ENCODE measurements at regions not wholly inside any gene's neighbourhood (a gene's known extent, or its start where the extent isn't known, plus 50 kb on each side); places are given as distances from the start of the nearest gene placed in this dataset.

GRCh38 chr1:175863299-175864050, 120.1 kb upstream of the TNR start:
- H3K4me3 ChIP-seq: no peak overlapping the region
- H3K27me3 ChIP-seq: no peaks in the 10 kb centered on the region
- intact Hi-C loops (cut with DNase I): no loop called here
- no peak for DNase-seq
- H3K9me3 ChIP-seq: no peaks in the 10 kb centered on the region
- H3K36me3 ChIP-seq: no peaks in the 10 kb centered on the region
- H3K9ac ChIP-seq (ENCODE audit: low read depth in 2 of 2, low read length in 2 of 2): no peak overlapping the region
- no peak overlapping the region for H3K27ac ChIP-seq
- peaks cover 6% of the 10 kb centered on the region for H3K4me1 ChIP-seq
- TF ChIP-seq CTCF (IDR thresholded peaks at IDR 0.05): no peak

- Histone ChIP-seq H3K9ac (ENCODE audit: low read depth in 2 of 2, low read length in 2 of 2) (no peak overlapping the region), H3K4me1 (peaks cover 6% of the 10 kb centered on the region), H3K27ac (no peak overlapping the region), H3K9me3 (no peaks in the 10 kb centered on the region), H3K27me3 (no peaks in the 10 kb centered on the region), H3K36me3 (no peaks in the 10 kb centered on the region), H3K4me3 (no peak overlapping the region)
- no peak for TF ChIP-seq CTCF (IDR thresholded peaks at IDR 0.05)
- intact Hi-C loops (cut with DNase I): no loop called here
- DNase-seq: peak; percentile 57
Measured at GRCh38 chr1:175862408-175862807, 119.0 kb upstream of the TNR start.

GRCh38 chr1:175861626-175862367, 118.4 kb upstream of the TNR start:
- H3K9me3 ChIP-seq: no peaks in the 10 kb centered on the region
- peaks cover 6% of the 10 kb centered on the region for H3K4me1 ChIP-seq
- TF ChIP-seq CTCF (IDR thresholded peaks at IDR 0.05): no peak
- DNase-seq: peak; percentile 57
- no peak overlapping the region for H3K9ac ChIP-seq (ENCODE audit: low read depth in 2 of 2, low read length in 2 of 2)
- no peaks in the 10 kb centered on the region for H3K36me3 ChIP-seq
- intact Hi-C loops (cut with DNase I): no loop called here
- no peaks in the 10 kb centered on the region for H3K27me3 ChIP-seq
- no peak overlapping the region for H3K4me3 ChIP-seq
- no peak overlapping the region for H3K27ac ChIP-seq

GRCh38 chr1:175857756-175858155, 114.4 kb upstream of the TNR start:
- Histone ChIP-seq H3K9me3 (no peaks in the 10 kb centered on the region), H3K9ac (ENCODE audit: low read depth in 2 of 2, low read length in 2 of 2) (no peak overlapping the region), H3K36me3 (no peaks in the 10 kb centered on the region), H3K27me3 (no peaks in the 10 kb centered on the region), H3K4me3 (no peak overlapping the region), H3K27ac (no peak overlapping the region), H3K4me1 (peaks cover 6% of the 10 kb centered on the region)
- no peak for TF ChIP-seq CTCF (IDR thresholded peaks at IDR 0.05)
- no peak for DNase-seq
- intact Hi-C loops (cut with DNase I): no loop called here

GRCh38 chr1:175853681-175854080, 110.3 kb upstream of the TNR start:
- Histone ChIP-seq H3K27me3 (no peaks in the 10 kb centered on the region), H3K4me1 (no peaks in the 10 kb centered on the region), H3K27ac (no peak overlapping the region), H3K9me3 (no peaks in the 10 kb centered on the region), H3K36me3 (no peaks in the 10 kb centered on the region), H3K9ac (ENCODE audit: low read depth in 2 of 2, low read length in 2 of 2) (no peak overlapping the region), H3K4me3 (no peak overlapping the region)
- no peak for DNase-seq
- TF ChIP-seq CTCF (IDR thresholded peaks at IDR 0.05): no peak
- intact Hi-C loops (cut with DNase I): no loop called here
